Breast epithelium (tissue), 4 donors: ENCODE measurements at regions not wholly inside any gene's neighbourhood (a gene's known extent, or its start where the extent isn't known, plus 50 kb on each side); places are given as distances from the start of the nearest gene placed in this dataset.

ENCODE experiments used
- DNase-seq, 2 donors: peaks; one replicate each; pipeline ENCODE4 v3.0.0-alpha.2; 2019; ENCODE audit warnings: low spot score in 2 of 2
- H3K27ac ChIP-seq, 2 donors: fragments of 200-600 bp; sonication (generic) in 1 of 2; one replicate each; pipeline ENCODE4 v1.5.1; 2016 to 2019; ENCODE audit warnings: mild to moderate bottlenecking in 1 of 2
- H3K27me3 ChIP-seq, 2 donors: fragments of 200-600 bp; sonication (generic) in 1 of 2; one replicate each; pipeline versions ENCODE4 v1.5.1 to v1.6.0; 2017 to 2019; ENCODE audit warnings: control low read depth in 1 of 2, mild to moderate bottlenecking in 1 of 2
- H3K36me3 ChIP-seq: fragments of 200-600 bp; one replicate; pipeline ENCODE4 v1.5.1; 2019
- H3K4me1 ChIP-seq, 2 donors: fragments of 200-600 bp; sonication (generic); one replicate each; pipeline ENCODE4 v1.5.1; 2016 to 2019; ENCODE audit warnings: control low read depth in 1 of 2
- H3K4me3 ChIP-seq, 3 donors: fragments of 200-600 bp; sonication (generic); 1 replicate in 2 of 3; 2 replicates in 1 of 3; pipeline ENCODE4 v1.5.1; 2016 to 2019; ENCODE audit warnings: mild to moderate bottlenecking in 3 of 3, moderate library complexity in 2 of 3
- H3K9me3 ChIP-seq, 2 donors: fragments of 200-600 bp; sonication (generic) in 1 of 2; one replicate each; pipeline ENCODE4 v1.5.1; 2016 to 2019; ENCODE audit warnings: control low read depth in 1 of 2
- POLR2A ChIP-seq: fragments of 450-650 bp; IDR thresholded peaks from one replicate; pipeline ENCODE4 v1.6.1; 2016; ENCODE audit warnings: antibody characterized with exemption, mild to moderate bottlenecking, moderate library complexity
- POLR2AphosphoS5 ChIP-seq, 3 donors: sonication (generic); formaldehyde crosslinking; IDR thresholded peaks; one replicate each; pipeline ENCODE4 v1.6.1; 2017; ENCODE audit warnings: antibody characterized with exemption in 3 of 3
- intact Hi-C: fragments of 100-400 bp; cut with DNase I; formaldehyde crosslinking; loops from one replicate; pipeline ENCODE4 v1.15.1; 2023; ENCODE audit warnings: low total_unique reads
- TF ChIP-seq, protein P1 (sequence below), 3 donors: fragments of 450-650 bp; IDR thresholded peaks; one replicate each; pipeline ENCODE4 v1.5.1; 2016 to 2017; ENCODE audit warnings: antibody characterized with exemption in 3 of 3, mild to moderate bottlenecking in 3 of 3, moderate library complexity in 3 of 3

DNA sequence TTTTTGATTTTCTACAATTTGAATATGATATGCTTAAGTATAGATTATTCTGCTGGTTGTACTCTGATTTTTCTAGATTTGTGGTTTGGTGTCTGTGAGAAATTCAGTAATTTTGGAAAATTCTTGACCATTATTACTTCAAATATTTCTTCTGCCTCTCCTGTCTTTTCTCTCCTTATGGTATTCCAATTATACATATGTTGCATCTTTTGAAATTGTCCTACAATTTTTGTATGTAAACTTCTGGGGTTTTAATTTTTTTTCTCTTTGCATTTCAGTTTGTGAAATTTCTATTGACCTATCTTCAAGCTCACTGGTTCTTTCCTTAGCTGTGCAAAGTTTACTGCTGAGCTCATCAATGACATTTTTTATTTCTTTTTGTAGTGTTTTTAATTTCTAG is 534.4 kb upstream of the SLC35B3 start:
- Histone ChIP-seq H3K27ac (no peak overlapping the region), H3K9me3 (peaks cover 4 to 40% of the 10 kb centered on the region in 2 donors), H3K27me3 (no peaks in the 10 kb centered on the region), H3K4me3 (no peak overlapping the region), H3K36me3 (no peaks in the 10 kb centered on the region), H3K4me1 (no peaks in the 10 kb centered on the region)
- TF ChIP-seq, protein P1, sequence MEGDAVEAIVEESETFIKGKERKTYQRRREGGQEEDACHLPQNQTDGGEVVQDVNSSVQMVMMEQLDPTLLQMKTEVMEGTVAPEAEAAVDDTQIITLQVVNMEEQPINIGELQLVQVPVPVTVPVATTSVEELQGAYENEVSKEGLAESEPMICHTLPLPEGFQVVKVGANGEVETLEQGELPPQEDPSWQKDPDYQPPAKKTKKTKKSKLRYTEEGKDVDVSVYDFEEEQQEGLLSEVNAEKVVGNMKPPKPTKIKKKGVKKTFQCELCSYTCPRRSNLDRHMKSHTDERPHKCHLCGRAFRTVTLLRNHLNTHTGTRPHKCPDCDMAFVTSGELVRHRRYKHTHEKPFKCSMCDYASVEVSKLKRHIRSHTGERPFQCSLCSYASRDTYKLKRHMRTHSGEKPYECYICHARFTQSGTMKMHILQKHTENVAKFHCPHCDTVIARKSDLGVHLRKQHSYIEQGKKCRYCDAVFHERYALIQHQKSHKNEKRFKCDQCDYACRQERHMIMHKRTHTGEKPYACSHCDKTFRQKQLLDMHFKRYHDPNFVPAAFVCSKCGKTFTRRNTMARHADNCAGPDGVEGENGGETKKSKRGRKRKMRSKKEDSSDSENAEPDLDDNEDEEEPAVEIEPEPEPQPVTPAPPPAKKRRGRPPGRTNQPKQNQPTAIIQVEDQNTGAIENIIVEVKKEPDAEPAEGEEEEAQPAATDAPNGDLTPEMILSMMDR (IDR thresholded peaks at IDR 0.05) = no peak
- TF ChIP-seq POLR2A = no peak
- TF ChIP-seq POLR2AphosphoS5 (IDR thresholded peaks at IDR 0.05) = no peak
- DNase-seq = no peak
- intact Hi-C loops = no loop called here

DNA sequence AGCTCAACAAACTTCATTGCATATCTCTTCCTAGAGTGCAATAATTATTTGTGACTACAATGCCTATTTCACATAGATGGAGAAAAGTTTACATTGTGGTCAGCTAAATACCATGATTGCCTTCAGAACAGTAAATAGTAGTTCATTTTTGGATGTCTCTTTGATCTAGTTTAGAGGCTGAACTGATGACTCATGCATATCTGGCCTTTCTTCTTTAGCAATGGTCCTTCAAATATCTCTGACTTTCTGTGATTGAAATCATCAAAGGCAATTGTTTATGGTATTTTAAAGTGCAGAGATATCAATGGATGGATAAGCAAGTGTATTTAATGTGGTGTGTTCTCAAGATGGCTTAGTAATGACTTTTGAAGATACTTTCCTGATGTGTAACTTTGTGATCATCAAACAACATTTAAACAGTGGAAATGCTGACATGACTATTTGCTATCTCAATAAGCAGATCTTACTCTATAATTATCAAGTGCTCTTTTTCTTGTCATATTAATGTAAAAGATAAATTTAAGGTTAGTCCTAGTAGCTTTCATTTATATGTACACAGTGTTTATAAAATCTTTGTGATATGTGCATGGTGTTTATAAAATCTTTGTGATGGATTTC is 523.7 kb upstream of the SLC35B3 start:
- TF ChIP-seq, protein P1 (IDR thresholded peaks at IDR 0.05) = no peak
- TF ChIP-seq POLR2A = no peak
- no peak for TF ChIP-seq POLR2AphosphoS5 (IDR thresholded peaks at IDR 0.05)
- intact Hi-C loops = no loop called here
- H3K4me1 ChIP-seq = no peaks in the 10 kb centered on the region
- no peak overlapping the region for H3K4me3 ChIP-seq
- H3K27ac ChIP-seq = no peak overlapping the region
- H3K36me3 ChIP-seq = no peaks in the 10 kb centered on the region
- no peaks in the 10 kb centered on the region for H3K27me3 ChIP-seq
- DNase-seq = no peak
- H3K9me3 ChIP-seq = no peaks in the 10 kb centered on the region

GRCh38 chr6:8953310-8953709 is 518.0 kb upstream of the SLC35B3 start:
- Histone ChIP-seq H3K9me3 (no peaks in the 10 kb centered on the region), H3K36me3 (no peaks in the 10 kb centered on the region), H3K27me3 (no peaks in the 10 kb centered on the region), H3K4me3 (no peak overlapping the region), H3K27ac (no peak overlapping the region), H3K4me1 (no peaks in the 10 kb centered on the region)
- TF ChIP-seq POLR2AphosphoS5 (IDR thresholded peaks at IDR 0.05) (no peak), POLR2A (no peak)
- TF ChIP-seq, protein P1 (IDR thresholded peaks at IDR 0.05) = no peak
- intact Hi-C loops = no loop called here
- no peak for DNase-seq

- no peaks in the 10 kb centered on the region for H3K9me3 ChIP-seq
- intact Hi-C loops = no loop called here
- no peaks in the 10 kb centered on the region for H3K36me3 ChIP-seq
- DNase-seq = no peak
- TF ChIP-seq, protein P1 (IDR thresholded peaks at IDR 0.05) = no peak
- TF ChIP-seq POLR2AphosphoS5 (IDR thresholded peaks at IDR 0.05) = no peak
- no peak for TF ChIP-seq POLR2A
- H3K27me3 ChIP-seq = no peaks in the 10 kb centered on the region
- no peak overlapping the region for H3K4me3 ChIP-seq
- H3K4me1 ChIP-seq = no peaks in the 10 kb centered on the region
- no peak overlapping the region for H3K27ac ChIP-seq
Observed at GRCh38 chr6:8948733-8949132, 513.4 kb upstream of the SLC35B3 start.

- no peak overlapping the region for H3K27ac ChIP-seq
- H3K4me3 ChIP-seq = no peak overlapping the region
- no peak for DNase-seq
- H3K36me3 ChIP-seq = no peaks in the 10 kb centered on the region
- no peaks in the 10 kb centered on the region for H3K9me3 ChIP-seq
- H3K4me1 ChIP-seq = no peaks in the 10 kb centered on the region
- intact Hi-C loops = no loop called here
- no peak for TF ChIP-seq POLR2A
- no peaks in the 10 kb centered on the region for H3K27me3 ChIP-seq
Observed at GRCh38 chr6:8947900-8948299, 512.6 kb upstream of the SLC35B3 start.

DNA sequence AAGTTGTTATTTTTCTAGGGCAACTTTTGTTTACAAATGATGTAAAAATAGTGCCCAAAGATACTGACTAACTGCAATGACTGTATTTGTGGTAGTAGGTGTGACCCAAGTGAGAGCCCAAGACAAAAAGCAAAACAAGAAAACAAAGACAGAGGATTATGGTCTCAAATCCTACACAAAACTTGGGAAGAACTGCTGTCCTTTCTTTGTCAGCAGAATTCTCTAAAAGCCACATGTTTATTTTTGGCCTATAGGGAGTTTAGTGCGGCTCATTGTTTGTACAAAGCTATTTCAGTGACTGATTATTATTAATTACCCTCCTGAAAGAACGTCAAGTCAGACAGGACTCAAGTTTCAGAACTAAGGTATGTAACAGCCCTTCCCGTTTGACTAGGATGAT is 509.2 kb upstream of the SLC35B3 start:
- H3K36me3 ChIP-seq = no peaks in the 10 kb centered on the region
- H3K4me3 ChIP-seq = no peak overlapping the region
- intact Hi-C loops = no loop called here
- TF ChIP-seq POLR2AphosphoS5 (IDR thresholded peaks at IDR 0.05) = no peak
- TF ChIP-seq POLR2A = no peak
- TF ChIP-seq, protein P1 (IDR thresholded peaks at IDR 0.05) = no peak
- no peak overlapping the region for H3K27ac ChIP-seq
- no peak for DNase-seq
- H3K4me1 ChIP-seq = no peaks in the 10 kb centered on the region
- H3K9me3 ChIP-seq = no peaks in the 10 kb centered on the region
- H3K27me3 ChIP-seq = no peaks in the 10 kb centered on the region
